ENCODE measurements at regions not wholly inside any gene's neighbourhood (a gene's known extent, or its start where the extent isn't known, plus 50 kb on each side); places are given as distances from the start of the nearest gene placed in this dataset.

GRCh38 chr2:160825433-160825832 is 331.8 kb upstream of the RBMS1 start:
- TF ChIP-seq CTCF (IDR thresholded peaks at IDR 0.05 in 8 of 11, conservative IDR thresholded peaks at IDR 0.05 in 3 of 11), result no peak
- no peak for TF ChIP-seq POLR2A (IDR thresholded peaks at IDR 0.05)
